Activated CD4-positive, alpha-beta T cell treated with anti-CD3 and anti-CD28 coated beads, Interleukin-2, amount 50 U/mL, for 16 hours (primary cell): ENCODE measurements at regions not wholly inside any gene's neighbourhood (a gene's known extent, or its start where the extent isn't known, plus 50 kb on each side); places are given as distances from the start of the nearest gene placed in this dataset.
A peak's percentile ranks its signal among the peaks of the same experiment; 100 is the strongest.

ENCODE experiments used
- DNase-seq: peaks from one replicate; pipeline ENCODE4 v3.0.0-alpha.2; 2020

GRCh38 chr13:107736731-107737130 lies 478.6 kb downstream of the LIG4 start:
- DNase-seq, result no peak

- DNase-seq, result no peak
Measured at GRCh38 chr13:107736170-107736569, 479.2 kb downstream of the LIG4 start.

DNA sequence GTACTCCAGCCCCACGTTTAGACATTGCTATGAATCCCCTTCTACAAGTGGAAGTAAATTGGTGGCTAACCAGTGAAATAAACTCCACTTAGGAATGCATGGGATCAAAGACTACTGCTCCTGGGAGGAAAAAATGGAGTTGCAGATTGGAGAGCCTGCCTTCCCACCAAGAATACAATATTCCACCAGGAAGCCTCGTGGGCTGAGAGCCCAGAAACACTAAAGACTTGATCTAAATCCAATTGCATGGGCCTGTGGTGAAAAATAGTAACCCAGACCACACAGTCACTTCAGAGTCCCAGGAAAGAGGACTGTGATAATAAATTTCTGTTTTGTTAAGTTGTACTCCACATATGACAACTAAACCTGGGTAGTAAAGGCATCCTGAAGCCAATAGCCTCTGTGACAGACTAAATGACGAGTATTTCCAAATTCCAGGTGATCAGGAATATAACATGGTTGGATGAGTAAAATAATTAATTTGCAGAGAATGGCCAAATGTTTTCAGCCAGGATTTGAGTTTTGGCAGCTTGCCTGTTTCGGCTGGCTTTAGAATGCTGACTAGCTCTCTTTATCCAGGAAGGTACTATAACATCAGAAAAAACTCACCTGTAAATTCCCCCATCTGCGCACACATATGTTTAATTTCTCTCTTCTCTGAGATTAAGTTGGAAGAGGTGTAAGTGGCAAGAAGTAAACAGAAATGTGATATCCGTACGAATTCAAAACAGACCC lies 480.3 kb downstream of the LIG4 start:
- no peak for DNase-seq

- no peak for DNase-seq
Measured at GRCh38 chr13:107733276-107733675, 482.1 kb downstream of the LIG4 start.

DNA sequence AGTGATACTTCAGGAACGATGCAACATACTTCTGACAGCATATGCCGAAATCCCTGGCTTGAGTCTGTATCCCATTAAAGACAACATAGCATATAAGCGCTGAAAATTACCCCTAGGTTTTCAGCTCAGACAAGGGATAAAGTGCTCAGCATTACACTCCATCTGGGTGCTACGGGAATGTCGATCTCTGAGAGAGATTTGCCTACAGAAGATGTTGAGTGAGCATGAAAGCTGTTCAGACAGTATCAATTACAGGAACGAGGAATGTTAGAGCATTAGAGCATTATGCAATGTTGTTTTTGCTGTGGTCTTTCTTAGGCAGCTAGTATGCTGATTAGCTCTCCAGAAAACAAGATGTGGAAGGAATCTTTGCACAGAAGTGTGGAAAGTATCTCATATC lies 484.5 kb downstream of the LIG4 start:
- no peak for DNase-seq

DNA sequence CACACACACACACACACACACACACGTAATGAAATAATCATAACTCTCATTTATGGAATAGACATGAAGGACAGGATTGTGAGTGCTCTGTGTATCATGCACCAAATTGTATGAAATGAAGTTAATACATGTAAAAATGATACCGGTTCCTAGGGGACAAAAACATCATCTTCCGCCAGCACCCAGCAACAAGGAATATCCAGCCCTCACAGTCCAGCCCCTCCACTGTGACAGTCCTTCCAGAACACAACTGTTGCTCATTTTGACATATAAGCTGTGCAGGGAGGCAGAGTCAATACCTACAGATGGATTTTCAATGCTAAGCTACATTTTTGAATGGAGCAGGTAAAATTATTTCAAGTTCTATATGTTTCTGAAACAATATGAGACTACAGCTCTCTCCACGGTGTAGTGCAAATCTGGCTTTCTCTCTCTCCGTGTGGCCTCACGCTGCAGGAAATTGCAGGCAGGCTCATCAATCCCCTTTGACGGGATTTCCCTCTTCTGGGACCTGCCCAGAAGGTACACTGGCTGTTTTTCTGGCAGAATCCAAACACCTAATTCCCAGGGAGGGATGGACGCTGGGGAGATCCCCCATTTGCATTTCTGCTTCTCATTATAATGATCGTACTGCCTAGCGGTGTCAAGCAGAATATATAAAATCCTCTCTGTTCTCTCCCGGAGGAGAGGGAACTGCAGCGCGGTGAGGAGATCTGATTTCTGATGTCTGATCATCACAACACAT lies 494.0 kb downstream of the LIG4 start:
- DNase-seq, result no peak

DNA sequence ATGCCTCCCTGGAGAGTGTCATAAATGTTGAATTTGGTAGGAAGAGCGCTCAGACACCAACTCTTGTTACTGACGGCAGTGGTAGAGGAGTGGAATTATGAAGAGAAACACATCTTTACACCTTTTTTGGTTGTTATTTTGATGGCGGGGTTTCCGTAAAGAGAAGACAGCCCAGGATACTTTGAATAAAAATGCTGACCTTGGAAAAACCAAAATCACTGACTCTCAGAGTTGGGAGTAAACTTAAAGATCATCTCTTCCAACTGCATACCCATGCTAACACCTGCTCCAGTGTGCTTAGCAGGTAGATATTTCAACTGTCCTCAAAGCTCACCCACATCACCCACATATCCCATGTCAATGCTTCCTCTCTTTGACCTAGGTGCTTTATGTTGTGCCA lies 498.6 kb downstream of the LIG4 start:
- no peak for DNase-seq

DNA sequence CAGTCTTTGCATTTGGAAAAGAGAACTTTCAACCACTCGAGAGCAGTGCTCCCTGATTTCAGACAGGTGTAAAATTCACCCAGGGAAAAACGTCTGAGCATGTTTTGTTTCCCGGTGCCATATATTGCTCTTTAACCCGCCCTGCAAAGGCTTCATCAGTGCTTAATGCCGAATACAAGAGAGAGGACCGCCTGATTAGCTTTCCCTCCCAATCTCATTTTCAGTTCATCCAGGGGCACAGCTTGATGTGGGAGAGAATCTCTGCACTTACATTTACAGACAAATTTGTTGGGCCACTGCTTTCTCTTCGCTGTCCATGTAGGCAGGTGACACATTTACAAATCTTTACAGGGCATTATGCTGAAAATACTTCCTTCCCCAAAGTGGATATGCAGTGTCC lies 499.1 kb downstream of the LIG4 start:
- DNase-seq, result no peak

- DNase-seq, result no peak
Measured at GRCh38 chr13:107715496-107715895, 499.8 kb downstream of the LIG4 start.

- no peak for DNase-seq
Measured at GRCh38 chr13:107713314-107713713, 502.0 kb downstream of the LIG4 start.

- no peak for DNase-seq
Measured at GRCh38 chr13:107712145-107712860, 503.0 kb downstream of the LIG4 start.

DNA sequence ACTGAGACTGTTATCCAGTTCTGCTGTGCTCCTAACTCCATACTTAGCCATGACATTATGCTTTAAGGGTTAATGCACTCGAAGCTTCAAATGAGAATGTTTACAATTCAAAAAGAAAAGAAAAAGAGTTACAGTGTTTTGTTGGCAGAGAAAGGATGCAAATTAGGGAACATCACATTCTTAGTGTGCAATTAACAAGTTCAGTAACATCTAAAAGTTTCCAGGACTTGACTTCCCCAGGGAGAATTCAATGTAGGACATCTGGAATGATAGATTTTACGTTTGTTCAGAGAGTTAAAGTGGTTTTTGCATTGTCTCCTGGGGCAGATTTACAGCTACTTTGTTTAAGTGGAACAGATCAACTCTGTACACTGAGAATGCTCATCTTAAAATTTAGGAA lies 525.2 kb downstream of the LIG4 start:
- no peak for DNase-seq

GRCh38 chr13:107685876-107686275 lies 529.5 kb downstream of the LIG4 start:
- no peak for DNase-seq

DNA sequence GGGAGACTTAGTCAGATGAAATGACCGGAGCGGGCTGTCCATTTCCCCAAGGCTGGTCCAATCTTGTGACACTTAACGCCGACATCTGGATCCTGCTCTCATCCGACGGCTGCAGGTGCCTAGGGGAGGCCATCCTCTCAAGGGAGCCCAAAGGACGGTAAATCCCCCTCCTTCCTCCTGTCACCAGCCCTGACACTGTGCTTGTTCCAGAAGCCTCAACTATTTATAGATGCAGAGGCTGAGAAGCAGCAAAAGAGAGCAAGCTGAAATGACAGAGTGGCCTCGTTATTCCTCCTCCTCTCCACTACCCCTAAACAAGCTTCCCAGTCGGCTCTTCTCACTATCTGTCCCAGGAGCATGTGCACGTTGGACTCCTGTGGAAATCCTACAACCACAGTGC lies 533.7 kb downstream of the LIG4 start:
- no peak for DNase-seq

DNA sequence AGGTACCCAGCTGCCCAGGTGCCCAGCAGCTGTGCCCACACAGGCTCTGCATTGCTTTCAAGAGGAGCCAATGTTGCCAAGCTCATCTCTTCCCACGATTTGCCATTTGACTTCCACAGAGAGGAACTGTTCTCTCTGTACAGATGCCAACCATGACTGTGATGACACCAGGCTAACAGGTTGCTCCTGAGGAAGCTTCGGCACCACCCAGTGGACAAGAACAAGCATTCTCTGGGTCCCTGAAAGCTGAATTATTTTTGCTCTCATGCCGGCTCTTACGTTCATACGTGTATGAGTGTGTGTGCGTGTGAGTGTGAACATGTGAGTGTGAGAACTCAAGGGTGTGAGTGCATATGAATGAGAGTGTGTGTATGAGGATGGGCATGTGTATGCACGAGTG lies 535.2 kb downstream of the LIG4 start:
- no peak for DNase-seq

DNA sequence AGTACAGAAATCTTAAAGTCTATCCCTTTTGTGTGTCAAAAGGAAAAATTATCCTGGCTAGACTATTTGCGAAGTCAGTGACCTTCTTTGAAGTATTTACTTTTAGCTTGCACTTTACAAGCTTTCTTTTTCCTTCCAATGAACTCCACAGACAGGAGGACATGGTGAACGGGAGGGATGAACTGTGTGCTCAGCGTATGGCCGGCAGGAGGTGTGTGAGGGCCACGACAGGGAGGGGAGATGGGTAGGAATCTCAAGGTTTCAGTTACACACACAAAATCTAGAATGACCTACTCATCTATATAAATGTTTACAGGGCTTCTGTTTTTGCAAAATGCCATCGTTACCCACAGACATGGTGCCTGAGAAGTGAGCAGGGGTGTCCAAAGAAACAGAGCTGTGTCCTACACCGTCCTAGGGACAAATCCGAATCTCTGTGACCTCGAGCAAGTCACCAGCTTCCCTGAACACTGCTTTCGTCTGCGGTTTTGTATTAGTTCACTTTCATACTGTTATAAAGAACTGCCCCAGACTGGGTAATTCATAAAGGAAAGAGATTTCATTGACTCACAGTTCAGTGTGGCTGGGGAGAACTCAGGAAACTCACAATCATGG lies 537.2 kb downstream of the LIG4 start:
- DNase-seq, result no peak

DNA sequence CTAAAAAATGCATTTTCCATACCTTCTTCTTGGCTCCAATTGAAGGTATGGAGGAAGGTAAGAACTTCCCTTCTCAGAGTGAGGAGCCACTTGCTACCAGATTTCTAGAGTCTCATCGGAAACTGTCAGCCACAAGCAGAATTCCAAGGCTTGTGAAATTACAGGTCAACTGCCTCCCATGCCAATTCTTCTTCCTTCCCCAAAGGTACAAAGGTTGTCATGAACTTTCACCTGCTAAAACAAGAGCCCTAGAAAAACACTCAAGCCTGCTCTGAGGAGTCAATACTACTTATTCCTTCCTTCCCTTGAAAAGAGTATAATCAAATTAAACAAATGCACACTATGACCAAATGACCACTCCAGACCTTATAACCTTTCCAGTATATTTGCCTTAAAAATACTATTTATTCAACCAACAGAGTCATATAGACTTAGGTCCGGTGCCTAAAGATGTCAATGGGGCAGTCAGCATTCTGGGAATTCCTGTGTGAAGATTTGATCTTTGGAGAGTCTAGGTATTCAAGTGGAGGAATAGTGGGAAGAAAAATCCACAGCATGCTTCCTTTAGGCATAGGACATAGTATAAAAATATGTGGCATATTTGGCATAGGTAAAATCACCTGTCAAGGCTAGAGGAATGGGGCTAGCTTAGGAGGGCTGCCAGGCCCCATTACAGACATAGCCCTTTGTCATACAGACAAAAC lies 539.3 kb downstream of the LIG4 start:
- DNase-seq, result no peak

GRCh38 chr13:107669391-107669993 lies 545.8 kb downstream of the LIG4 start:
- DNase-seq, result no peak

- no peak for DNase-seq
Measured at GRCh38 chr13:107665926-107666458, 549.3 kb downstream of the LIG4 start.

DNA sequence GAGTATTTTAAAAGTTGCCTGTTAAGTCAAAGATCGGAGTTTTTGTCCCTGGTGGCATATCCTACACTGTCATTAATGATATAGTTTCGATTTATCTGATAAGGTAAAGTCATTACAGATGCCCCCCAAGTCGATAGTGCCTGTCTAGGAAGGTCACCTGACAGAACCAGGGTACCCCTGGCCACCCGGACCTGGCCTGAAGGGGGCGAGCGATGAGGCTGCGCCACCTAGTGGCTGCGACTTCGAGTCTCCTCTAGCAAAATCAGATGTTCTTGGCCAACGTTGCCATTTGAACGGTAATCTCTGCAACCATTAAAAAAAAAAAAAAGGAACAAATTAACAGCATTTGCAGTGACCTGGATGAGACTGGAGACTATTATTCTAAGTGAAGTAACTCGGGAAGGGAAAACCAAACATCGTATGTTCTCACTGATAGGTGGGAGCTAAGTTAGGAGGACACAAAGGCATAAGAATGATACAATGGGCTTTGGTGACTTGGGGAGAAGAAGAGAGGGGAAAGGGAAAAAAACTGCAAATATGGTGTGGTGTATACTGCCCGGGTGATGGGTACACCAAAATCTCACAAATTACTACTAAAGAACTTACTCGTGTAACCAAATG lies 565.1 kb downstream of the LIG4 start:
- DNase-seq, result peak; percentile 34

DNA sequence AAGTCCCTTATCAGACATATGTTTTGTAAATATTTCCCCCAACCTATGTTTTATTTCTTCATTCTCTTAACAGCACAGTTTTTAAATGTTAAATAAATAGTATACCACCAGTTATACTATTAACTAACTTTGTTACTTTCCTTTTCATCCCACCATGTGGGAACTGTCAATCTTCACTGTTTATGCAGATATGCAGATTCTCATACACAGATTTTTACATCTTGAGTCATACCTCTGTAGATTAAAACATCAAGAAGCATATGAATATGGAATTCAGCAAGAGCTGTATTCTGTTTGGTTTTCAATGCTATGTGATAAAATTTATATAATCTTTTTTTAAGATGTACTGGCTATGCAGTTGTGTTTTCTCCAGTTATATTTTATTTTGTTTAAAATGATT lies 566.3 kb downstream of the LIG4 start:
- no peak for DNase-seq

- no peak for DNase-seq
Measured at GRCh38 chr13:107644136-107644535, 571.2 kb downstream of the LIG4 start.
